ENCODE measurements at regions not wholly inside any gene's neighbourhood (a gene's known extent, or its start where the extent isn't known, plus 50 kb on each side); places are given as distances from the start of the nearest gene placed in this dataset.

GRCh38 chr13:67445436-67445835 lies 215.3 kb upstream of the PCDH9 start:
- TF ChIP-seq CTCF (IDR thresholded peaks at IDR 0.05; ENCODE audit: insufficient read depth, low read length) (no peak), GABPA (IDR thresholded peaks at IDR 0.05; ENCODE audit: low read depth) (no peak), POLR2AphosphoS5 (IDR thresholded peaks at IDR 0.05; ENCODE audit: low read depth) (no peak)
- TF ChIP-seq, protein P1, sequence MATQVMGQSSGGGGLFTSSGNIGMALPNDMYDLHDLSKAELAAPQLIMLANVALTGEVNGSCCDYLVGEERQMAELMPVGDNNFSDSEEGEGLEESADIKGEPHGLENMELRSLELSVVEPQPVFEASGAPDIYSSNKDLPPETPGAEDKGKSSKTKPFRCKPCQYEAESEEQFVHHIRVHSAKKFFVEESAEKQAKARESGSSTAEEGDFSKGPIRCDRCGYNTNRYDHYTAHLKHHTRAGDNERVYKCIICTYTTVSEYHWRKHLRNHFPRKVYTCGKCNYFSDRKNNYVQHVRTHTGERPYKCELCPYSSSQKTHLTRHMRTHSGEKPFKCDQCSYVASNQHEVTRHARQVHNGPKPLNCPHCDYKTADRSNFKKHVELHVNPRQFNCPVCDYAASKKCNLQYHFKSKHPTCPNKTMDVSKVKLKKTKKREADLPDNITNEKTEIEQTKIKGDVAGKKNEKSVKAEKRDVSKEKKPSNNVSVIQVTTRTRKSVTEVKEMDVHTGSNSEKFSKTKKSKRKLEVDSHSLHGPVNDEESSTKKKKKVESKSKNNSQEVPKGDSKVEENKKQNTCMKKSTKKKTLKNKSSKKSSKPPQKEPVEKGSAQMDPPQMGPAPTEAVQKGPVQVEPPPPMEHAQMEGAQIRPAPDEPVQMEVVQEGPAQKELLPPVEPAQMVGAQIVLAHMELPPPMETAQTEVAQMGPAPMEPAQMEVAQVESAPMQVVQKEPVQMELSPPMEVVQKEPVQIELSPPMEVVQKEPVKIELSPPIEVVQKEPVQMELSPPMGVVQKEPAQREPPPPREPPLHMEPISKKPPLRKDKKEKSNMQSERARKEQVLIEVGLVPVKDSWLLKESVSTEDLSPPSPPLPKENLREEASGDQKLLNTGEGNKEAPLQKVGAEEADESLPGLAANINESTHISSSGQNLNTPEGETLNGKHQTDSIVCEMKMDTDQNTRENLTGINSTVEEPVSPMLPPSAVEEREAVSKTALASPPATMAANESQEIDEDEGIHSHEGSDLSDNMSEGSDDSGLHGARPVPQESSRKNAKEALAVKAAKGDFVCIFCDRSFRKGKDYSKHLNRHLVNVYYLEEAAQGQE (IDR thresholded peaks at IDR 0.05; ENCODE audit: insufficient replicate concordance, low read depth), result no peak

All from HL-60 (cell line).